ENCODE measurements at regions not wholly inside any gene's neighbourhood (a gene's known extent, or its start where the extent isn't known, plus 50 kb on each side); places are given as distances from the start of the nearest gene placed in this dataset.
A peak's percentile ranks its signal among the peaks of the same experiment; 100 is the strongest.

DNA sequence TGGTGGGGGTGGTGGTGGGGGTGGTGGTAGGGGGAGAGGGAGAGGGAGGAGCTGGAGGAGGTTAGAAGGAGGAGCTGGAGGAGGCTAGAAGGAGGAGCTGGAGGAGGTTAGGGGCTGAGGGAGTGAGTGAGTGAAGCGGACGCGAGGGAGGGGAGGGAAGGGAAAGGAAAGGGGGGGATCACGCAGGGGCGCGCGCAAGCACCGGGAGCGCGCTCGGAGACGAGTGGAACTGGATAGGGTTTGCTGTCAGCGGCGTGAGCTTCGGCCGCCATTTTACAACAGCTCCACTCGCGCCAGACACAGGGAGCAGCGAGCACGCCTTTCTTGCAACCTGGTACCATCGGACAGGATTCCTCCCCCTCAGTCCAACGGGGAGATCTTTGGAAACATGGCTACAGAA, 90.5 kb upstream of the FERMT1 start:
- no peaks in the 10 kb centered on the region for H3K36me3 Mint-ChIP-seq
- H3K27me3 Mint-ChIP-seq (ENCODE audit: low read depth): no peaks in the 10 kb centered on the region
- no peak for DNase-seq (ENCODE audit: low spot score)
- TF ChIP-seq RORB (CRISPR knock-in tag; IDR thresholded peaks at IDR 0.05) (no peak), KAT7 (CRISPR knock-in tag; IDR thresholded peaks at IDR 0.05; ENCODE audit: borderline replicate concordance) (no peak), TCF7 (CRISPR knock-in tag; IDR thresholded peaks at IDR 0.05; ENCODE audit: low read depth) (no peak), PRRX2 (CRISPR knock-in tag; IDR thresholded peaks at IDR 0.05) (no peak), JUN (CRISPR knock-in tag; IDR thresholded peaks at IDR 0.05) (no peak)
- TF ChIP-seq, protein P1, sequence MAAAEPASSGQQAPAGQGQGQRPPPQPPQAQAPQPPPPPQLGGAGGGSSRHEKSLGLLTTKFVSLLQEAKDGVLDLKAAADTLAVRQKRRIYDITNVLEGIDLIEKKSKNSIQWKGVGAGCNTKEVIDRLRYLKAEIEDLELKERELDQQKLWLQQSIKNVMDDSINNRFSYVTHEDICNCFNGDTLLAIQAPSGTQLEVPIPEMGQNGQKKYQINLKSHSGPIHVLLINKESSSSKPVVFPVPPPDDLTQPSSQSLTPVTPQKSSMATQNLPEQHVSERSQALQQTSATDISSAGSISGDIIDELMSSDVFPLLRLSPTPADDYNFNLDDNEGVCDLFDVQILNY (CRISPR knock-in tag; IDR thresholded peaks at IDR 0.05): no peak
- no peaks in the 10 kb centered on the region for H3K4me1 Mint-ChIP-seq
- ChIA-PET CTCF (interaction anchor here (0.9 kb wide), 1 partner anchor 168 kb away, joined by 3 read pairs; no protein-coding TSS in a partner anchor), POLR2A (no interaction called here)
- H3K4me3 Mint-ChIP-seq: no peak overlapping the region
- H3K9me3 Mint-ChIP-seq: peaks cover 24% of the 10 kb centered on the region
- no peak overlapping the region for H3K27ac Mint-ChIP-seq
- peak; percentile 18; the same call in 1 of the 2 replicates for ATAC-seq

DNA sequence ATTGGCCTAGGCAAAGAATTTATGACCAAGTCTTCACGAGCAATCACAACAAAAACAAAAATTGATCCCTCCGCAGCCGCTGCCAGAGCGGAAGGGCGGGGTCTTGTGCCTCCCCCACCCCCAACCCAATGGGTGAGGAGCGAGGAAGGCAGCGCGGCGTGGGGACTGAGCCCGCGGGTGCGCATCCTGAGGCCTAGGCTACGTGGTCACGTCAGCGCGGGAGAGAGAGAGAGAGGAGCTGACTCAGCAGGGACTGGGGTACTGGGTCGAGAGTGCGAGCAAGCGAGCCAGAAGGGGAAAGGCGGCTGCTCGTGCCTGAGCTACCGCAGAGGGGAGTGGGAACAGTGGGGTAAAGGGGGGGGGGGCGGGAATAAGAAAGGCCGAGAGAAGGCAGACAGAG, 90.1 kb upstream of the FERMT1 start:
- Mint-ChIP-seq H3K9me3 (peaks cover 24% of the 10 kb centered on the region), H3K4me3 (no peak overlapping the region), H3K27ac (no peak overlapping the region), H3K27me3 (ENCODE audit: low read depth) (no peaks in the 10 kb centered on the region), H3K4me1 (no peaks in the 10 kb centered on the region), H3K36me3 (no peaks in the 10 kb centered on the region)
- ChIA-PET POLR2A (no interaction called here), CTCF (interaction anchor here (0.9 kb wide), 1 partner anchor 169 kb away, joined by 3 read pairs; no protein-coding TSS in a partner anchor)
- ATAC-seq (peak; percentile 44), DNase-seq (ENCODE audit: low spot score) (no peak)
- TF ChIP-seq ZNF232 (CRISPR knock-in tag; IDR thresholded peaks at IDR 0.05): no peak
- no peak for TF ChIP-seq GABPB1 (CRISPR knock-in tag; IDR thresholded peaks at IDR 0.05)
- TF ChIP-seq, protein P2, sequence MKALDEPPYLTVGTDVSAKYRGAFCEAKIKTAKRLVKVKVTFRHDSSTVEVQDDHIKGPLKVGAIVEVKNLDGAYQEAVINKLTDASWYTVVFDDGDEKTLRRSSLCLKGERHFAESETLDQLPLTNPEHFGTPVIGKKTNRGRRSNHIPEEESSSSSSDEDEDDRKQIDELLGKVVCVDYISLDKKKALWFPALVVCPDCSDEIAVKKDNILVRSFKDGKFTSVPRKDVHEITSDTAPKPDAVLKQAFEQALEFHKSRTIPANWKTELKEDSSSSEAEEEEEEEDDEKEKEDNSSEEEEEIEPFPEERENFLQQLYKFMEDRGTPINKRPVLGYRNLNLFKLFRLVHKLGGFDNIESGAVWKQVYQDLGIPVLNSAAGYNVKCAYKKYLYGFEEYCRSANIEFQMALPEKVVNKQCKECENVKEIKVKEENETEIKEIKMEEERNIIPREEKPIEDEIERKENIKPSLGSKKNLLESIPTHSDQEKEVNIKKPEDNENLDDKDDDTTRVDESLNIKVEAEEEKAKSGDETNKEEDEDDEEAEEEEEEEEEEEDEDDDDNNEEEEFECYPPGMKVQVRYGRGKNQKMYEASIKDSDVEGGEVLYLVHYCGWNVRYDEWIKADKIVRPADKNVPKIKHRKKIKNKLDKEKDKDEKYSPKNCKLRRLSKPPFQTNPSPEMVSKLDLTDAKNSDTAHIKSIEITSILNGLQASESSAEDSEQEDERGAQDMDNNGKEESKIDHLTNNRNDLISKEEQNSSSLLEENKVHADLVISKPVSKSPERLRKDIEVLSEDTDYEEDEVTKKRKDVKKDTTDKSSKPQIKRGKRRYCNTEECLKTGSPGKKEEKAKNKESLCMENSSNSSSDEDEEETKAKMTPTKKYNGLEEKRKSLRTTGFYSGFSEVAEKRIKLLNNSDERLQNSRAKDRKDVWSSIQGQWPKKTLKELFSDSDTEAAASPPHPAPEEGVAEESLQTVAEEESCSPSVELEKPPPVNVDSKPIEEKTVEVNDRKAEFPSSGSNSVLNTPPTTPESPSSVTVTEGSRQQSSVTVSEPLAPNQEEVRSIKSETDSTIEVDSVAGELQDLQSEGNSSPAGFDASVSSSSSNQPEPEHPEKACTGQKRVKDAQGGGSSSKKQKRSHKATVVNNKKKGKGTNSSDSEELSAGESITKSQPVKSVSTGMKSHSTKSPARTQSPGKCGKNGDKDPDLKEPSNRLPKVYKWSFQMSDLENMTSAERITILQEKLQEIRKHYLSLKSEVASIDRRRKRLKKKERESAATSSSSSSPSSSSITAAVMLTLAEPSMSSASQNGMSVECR (CRISPR knock-in tag; IDR thresholded peaks at IDR 0.05; ENCODE audit: borderline replicate concordance): no peak
- TF ChIP-seq MYBL2 (CRISPR knock-in tag; IDR thresholded peaks at IDR 0.05): no peak
- TF ChIP-seq, protein P3, sequence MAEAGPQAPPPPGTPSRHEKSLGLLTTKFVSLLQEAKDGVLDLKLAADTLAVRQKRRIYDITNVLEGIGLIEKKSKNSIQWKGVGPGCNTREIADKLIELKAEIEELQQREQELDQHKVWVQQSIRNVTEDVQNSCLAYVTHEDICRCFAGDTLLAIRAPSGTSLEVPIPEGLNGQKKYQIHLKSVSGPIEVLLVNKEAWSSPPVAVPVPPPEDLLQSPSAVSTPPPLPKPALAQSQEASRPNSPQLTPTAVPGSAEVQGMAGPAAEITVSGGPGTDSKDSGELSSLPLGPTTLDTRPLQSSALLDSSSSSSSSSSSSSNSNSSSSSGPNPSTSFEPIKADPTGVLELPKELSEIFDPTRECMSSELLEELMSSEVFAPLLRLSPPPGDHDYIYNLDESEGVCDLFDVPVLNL (CRISPR knock-in tag; IDR thresholded peaks at IDR 0.05; ENCODE audit: borderline replicate concordance, low read depth): no peak
- TF ChIP-seq, protein P4, sequence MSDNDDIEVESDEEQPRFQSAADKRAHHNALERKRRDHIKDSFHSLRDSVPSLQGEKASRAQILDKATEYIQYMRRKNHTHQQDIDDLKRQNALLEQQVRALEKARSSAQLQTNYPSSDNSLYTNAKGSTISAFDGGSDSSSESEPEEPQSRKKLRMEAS (CRISPR knock-in tag; IDR thresholded peaks at IDR 0.05): no peak
- TF ChIP-seq, protein P5, sequence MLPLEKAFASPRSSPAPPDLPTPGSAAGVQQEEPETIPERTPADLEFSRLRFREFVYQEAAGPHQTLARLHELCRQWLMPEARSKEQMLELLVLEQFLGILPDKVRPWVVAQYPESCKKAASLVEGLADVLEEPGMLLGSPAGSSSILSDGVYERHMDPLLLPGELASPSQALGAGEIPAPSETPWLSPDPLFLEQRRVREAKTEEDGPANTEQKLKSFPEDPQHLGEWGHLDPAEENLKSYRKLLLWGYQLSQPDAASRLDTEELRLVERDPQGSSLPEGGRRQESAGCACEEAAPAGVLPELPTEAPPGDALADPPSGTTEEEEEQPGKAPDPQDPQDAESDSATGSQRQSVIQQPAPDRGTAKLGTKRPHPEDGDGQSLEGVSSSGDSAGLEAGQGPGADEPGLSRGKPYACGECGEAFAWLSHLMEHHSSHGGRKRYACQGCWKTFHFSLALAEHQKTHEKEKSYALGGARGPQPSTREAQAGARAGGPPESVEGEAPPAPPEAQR (CRISPR knock-in tag; IDR thresholded peaks at IDR 0.05): no peak

DNA sequence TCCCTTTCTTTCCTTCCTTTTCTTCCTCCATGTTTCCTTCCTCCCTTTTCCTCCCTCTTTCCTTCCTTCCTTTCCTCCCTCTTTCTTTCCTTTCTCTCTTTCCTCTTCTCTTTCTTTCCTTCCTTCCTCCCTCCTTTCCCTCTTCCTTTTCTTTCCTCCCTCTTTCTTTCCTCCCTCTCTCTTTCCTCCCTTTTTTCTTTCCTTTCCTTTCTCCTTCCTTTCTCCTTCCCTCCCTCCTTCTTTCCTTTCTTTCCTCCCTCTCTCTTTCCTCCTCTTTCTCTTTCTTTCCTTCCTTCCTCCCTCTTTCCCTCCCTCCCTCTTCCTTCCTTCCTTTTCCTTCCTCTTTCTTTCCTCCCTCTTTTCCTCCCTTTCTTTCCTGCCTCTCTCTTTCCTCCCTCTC, 86.3 kb upstream of the FERMT1 start:
- Mint-ChIP-seq H3K27me3 (ENCODE audit: low read depth) (no peaks in the 10 kb centered on the region), H3K27ac (no peak overlapping the region), H3K4me3 (no peak overlapping the region), H3K9me3 (peaks cover 41% of the 10 kb centered on the region), H3K36me3 (no peaks in the 10 kb centered on the region), H3K4me1 (no peaks in the 10 kb centered on the region)
- TF ChIP-seq, protein P6, sequence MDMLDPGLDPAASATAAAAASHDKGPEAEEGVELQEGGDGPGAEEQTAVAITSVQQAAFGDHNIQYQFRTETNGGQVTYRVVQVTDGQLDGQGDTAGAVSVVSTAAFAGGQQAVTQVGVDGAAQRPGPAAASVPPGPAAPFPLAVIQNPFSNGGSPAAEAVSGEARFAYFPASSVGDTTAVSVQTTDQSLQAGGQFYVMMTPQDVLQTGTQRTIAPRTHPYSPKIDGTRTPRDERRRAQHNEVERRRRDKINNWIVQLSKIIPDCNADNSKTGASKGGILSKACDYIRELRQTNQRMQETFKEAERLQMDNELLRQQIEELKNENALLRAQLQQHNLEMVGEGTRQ (CRISPR knock-in tag; IDR thresholded peaks at IDR 0.05): no peak
- TF ChIP-seq ZBTB21 (CRISPR knock-in tag; IDR thresholded peaks at IDR 0.05; ENCODE audit: borderline replicate concordance): no peak
- CTCF ChIA-PET: no interaction called here
- ATAC-seq (no peak), DNase-seq (ENCODE audit: low spot score) (no peak)
- POLR2A ChIA-PET: no interaction called here
